Transverse colon (tissue), 3 donors: ENCODE measurements at regions not wholly inside any gene's neighbourhood (a gene's known extent, or its start where the extent isn't known, plus 50 kb on each side); places are given as distances from the start of the nearest gene placed in this dataset.

Experiments used
- CTCF ChIP-seq, 5 experiments: fragments of 200-600 bp in 3 of 5; fragments of 450-650 bp in 2 of 5; sonication (generic) in 3 of 5; IDR thresholded peaks; 1 replicate in 2 of 5; 2 replicates in 3 of 5; pipeline ENCODE4 v1.5.1; 2016 to 2017; ENCODE audit warnings: antibody characterized with exemption in 5 of 5, inconsistent platforms in 3 of 5, mild to moderate bottlenecking in 2 of 5, moderate library complexity in 1 of 5
- POLR2A ChIP-seq: fragments of 450-650 bp; IDR thresholded peaks from one replicate; pipeline ENCODE4 v1.6.1; 2016; ENCODE audit warnings: antibody characterized with exemption, mild to moderate bottlenecking, moderate library complexity

- TF ChIP-seq CTCF (IDR thresholded peaks at IDR 0.05) (no peak), POLR2A (no peak)
Observed at GRCh38 chr20:22446613-22447446, 137.5 kb downstream of the FOXA2 start.
